IPS DF 19.7 (cell line): ENCODE measurements at regions not wholly inside any gene's neighbourhood (a gene's known extent, or its start where the extent isn't known, plus 50 kb on each side); places are given as distances from the start of the nearest gene placed in this dataset.
A peak's percentile ranks its signal among the peaks of the same experiment; 100 is the strongest.
"Not testable (repeated sequence)": the region's sequence is repeated elsewhere in the genome, so short reads cannot be mapped to it uniquely, and the experiment has no call there.

Experiments
- DNase-seq: peaks from one replicate; pipeline ENCODE4 v3.0.0-alpha.2; 2013; ENCODE audit warnings: low read depth, low spot score

DNA sequence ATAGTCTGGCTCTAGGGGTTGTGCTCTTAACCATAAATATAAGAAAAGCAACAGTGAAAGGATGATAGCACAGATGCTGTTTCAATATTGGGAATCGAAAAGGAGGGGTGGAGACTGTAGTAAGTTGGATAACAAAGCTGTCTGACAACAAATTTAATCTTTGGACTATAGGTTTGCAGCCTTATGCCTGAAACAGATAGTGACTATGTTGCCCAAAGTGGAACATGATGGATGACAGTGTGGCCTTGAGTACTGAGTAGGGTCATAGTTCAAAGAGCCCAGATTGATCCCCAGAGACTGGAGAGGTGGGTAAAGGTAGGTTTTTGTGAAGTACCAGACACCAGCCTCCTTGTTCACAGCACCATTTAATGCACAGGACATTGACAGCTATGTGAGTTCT lies 144.0 kb upstream of the PALMD start:
- no peak for DNase-seq

DNA sequence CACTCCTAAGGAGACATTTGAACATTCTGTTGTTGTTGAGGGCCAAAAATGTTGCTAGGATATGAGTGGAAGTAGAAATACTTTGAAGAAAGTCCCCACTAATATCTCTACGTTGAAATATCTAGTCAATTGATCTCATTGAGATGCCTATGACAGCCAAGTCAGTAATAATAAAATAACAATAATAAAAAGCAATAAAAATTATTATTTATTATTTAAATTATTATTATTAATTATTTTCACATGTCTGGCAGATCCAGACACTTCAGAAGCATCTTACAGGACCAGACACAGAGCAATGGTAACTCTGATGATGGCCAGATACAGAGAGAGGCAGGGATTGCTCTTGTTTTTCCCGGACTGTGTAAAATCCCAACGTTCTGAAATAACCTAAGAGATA lies 143.5 kb upstream of the PALMD start:
- no peak for DNase-seq

DNA sequence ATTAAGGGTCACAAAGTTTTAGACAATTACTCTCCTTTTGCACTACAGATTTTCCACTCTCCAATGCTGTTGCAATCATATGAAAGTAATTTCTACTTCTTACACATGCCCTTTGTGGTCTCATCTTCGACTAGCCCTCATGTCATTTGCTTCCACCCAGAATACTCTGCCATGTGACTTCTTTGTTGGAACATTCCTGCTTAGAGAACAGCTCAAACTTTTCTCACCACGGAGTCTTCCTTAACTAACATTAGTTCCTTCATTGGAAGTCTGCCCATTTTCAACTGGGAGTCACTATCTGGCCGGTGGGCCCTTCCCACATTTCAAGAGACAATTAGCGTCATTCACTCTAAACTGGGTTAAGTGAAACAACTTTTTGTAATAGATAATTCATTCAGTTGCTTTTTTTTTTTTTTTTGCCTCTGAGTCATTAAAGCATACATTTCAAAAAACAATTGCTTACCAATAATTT lies 142.6 kb upstream of the PALMD start:
- no peak for DNase-seq

DNA sequence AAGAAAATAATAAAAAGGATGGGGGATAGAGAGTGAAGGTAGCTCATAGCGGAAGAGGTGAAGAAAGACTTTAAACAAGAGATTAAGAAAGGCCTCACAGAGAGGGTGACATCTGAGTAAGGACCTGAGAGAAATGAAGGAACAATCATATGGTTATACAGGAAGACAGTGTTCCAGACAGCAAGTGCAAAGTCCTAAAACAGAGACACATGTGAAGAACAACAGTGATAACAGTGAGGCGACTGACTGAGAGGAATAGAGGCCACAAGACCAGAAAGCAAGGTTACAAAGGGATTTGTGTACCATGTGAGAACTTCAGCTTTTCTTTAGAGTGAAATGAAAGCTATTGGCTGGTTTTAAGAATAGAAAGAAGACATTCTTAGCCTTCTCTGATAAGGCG lies 141.6 kb upstream of the PALMD start:
- DNase-seq = no peak

DNA sequence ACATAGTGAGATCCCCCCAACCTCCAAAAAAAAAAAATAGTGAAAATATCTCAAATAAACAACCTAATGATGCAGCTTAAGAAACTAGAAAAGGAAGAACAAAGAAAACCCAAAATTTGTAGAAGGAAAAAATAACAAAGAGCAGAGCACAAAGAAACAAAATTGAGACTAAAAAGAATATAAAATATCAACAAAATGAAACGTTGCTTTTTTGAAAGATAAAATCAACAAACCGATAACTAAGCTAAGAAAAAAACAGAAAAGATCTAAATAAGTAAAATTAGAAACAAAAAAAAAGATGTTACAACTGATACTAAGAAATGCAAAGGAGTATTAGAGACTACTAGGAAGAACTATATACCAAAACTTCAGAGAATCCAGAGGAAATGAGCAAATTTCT lies 139.3 kb upstream of the PALMD start:
- no peak for DNase-seq

DNA sequence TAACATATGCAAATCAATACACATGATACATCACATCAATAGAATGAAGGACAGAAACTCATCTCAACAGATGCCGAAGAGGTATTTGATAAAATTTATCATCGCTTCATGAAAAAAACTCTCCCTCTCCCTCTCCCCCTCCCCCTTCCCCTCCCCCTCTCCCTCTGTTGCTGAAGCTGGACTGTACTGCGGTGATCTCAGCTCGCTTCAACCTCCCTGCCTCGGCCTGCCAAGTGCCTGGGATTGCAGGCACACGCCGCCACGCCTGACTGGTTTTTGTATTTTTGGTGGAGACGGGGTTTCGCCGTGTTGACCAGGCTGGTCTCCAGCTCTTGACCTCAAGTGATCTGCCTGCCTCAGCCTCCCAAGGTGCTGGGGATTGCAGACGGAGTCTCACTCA lies 138.5 kb upstream of the PALMD start:
- not testable (repeated sequence) for DNase-seq

DNA sequence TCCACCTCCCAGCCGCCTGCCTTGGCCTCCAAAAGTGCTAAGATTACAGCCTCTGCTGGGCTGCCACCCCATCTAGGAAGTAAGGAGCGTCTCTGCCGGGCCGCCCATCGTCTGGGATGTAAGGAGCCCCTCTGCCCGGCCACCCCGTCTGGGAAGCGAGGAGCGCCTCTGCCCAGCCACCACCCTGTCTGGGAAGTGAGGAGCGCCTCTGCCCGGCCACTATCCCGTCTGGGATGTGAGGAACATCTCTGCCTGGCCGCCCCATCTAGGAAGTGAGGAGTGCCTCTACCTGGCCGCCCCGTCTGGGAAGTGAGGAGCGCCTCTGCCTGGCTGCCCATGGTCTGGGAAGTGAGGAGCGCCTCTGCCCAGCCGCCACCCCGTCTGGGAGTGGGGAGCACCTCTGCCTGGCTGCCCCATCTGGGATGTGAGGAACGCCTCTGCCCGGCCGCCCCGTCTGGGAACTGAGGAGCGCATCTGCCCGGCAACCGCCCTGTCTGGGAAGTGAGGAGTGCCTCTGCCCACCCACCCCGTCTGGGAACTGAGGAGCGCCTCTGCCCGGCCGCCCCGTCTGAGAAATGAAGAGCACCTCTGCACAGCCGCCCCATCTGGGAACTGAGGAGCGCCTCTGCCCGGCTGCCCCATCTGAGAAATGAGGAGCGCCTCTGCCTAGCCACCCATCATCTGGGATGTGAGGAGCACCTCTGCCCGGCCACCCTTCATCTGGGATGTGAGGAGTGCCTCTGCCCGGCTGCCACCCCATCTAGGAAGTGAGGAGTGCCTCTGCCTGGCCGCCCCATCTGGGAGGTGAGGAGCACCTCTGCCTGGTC lies 137.8 kb upstream of the PALMD start:
- no peak for DNase-seq

DNA sequence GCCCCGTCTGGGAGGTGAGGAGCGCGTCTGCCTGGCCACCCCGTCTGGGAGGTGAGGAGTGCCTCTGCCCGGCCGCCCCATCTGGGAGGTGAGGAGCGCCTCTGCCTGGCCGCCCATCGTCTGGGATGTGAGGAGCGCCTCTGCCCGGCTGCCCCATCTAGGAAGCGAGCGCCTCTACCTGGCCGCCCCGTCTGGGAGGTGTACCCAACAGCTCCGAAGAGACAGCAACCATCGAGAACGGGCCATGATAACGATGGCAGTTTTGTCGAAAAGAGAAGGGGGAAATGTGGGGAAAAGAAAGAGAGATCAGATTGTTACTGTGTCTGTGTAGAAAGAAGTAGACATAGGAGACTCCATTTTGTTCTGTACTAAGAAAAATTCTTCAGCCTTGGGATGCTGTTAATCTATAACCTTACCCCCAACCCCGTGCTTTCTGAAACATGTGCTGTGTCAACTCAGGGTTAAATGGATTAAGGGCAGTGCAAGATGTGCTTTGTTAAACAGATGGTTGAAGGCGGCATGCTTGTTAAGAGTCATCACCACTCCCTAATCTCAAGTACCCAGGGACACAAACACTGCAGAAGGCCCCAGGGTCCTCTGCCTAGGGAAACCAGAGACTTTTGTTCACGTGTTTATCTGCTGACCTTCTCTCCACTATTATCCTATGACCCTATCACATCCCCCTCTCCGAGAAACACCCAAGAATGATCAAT lies 137.0 kb upstream of the PALMD start:
- not testable (repeated sequence) for DNase-seq

DNA sequence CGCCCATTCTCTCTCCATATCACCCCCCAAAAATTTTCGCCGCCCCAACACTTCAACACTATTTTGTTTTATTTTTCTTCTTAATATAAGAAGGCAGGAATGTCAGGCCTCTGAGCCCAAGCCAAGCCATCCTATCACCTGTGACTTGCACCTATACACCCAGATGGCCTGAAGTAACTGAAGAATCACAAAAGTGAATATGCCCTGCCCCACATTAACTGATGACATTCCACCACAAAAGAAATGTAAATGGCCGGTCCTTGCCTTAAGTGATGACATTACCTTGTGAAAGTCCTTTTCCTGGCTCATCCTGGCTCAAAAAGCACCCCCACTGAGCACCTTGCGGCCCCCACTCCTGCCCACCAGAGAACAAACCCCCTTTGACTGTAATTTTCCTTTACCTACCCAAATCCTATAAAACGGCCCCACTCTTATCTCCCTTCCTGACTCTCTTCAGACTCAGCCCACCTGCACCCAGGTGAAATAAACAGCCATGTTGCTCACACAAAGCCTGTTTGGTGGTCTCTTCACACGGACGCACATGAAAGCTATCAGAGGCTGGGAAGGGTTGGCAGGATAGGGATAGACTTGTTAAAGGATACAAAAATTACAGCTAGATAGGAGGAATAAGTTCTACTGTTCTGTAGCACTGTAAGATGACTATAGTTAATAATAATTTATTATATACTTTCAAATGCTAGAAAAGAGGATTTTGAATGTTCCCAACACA lies 130.9 kb upstream of the PALMD start:
- peak; percentile 12 for DNase-seq

DNA sequence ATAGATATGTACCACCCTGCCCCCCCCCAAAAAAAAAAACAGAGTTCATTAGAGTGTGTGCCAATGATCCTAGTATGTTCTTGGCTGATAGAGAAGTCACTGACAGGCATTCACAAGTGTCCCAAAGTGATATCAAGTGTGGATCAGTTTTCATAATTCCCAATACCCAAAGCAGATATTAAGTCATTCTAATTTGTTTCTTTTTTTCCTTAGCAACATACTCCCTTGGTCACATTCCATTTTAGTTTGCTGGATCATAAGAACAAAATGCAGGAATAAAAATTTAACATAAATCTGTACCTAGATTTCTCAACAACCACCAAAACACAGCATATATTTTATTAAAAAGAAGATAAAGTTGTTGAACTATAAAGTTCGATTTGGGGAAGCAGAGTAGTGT lies 129.8 kb upstream of the PALMD start:
- no peak for DNase-seq

DNA sequence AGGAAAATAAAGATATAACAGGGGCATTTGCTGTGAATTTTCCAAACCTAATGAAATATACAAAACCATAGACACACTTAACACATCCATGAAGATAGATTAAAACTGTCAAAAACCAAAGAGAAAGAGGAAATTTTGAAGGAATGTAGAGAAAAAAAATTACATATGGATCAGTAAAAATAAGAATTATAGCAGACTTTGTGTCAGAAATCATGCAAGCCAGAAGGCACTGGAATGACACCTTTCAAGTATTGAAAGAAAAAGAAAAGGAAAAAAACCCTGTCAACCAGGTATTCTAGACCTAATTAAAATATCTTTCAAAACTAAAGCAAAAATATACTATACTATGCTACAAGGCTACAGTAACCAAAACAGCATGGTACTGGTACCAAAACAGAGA lies 125.8 kb upstream of the PALMD start:
- DNase-seq = no peak

DNA sequence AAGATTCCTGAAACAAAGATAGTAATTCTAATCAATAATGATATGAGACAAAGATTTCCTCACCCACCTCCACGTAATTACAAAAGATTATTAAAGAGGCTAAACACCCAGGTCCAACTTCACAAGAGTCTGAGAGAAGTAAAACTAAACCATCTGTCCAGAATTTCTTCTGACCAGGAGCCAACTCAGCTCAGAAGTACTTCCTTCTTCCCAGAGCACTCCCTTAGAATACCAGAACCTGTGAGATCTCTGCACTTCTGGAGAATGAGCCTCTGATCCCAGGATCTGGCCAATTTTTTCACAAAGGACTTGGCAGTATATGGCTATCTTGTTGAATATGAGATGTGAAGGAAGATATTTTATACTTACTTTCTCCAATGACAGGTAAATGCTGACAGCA lies 120.6 kb upstream of the PALMD start:
- no peak for DNase-seq

DNA sequence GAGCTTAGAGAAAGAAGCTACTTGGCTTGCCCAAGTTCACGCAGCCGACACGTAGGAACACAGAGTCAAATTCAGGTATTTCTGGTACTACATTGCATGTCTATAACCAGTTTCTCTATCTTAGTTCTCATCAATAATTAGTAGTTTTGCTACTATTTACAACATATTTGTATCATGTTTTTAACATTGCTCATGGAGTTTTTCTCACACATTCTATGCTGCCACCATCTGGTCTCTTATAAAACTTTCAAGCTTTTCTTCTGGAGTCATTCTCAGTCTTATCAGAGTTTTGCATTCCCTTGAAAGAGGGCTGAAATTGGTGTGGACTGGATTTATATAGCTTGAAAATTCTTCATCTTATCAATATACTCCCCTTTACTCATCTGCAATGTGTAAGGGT lies 118.8 kb upstream of the PALMD start:
- no peak for DNase-seq

DNA sequence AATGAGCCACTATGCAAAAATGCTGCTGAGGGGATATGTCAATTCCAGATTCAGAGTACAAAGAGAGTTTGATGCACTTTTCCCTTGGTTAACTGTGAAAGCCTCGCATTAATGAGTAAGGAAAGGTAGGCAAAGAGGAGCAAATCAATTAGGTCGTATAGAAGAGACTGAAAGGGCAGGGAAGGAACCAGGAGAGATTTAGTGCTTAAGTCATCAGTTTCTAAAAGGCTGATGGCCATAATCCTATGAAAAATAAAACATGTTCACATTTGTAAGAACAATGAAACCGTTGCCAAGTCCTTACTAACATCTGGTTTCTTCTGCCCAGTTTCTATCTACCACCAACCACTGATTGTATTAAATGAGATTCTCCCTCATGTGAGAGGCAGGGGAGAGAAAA lies 118.4 kb upstream of the PALMD start:
- no peak for DNase-seq

DNA sequence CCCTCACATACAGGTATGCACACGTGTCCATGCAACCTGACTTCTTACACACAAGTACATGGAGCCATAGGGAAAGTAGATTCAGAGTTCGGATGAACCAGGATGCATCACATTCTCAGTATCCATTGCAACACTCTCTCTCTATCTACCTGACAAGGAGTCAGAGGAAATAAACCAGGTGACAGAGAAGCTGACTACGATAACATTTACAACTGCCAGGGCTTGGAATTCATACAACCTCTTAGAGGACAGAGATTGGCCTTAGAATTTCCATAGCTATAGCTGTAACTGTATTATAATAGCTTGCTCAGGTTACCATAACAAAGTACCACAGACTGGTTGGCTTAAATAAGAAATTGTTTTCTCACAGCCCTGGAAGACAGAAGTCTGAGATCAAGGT lies 116.9 kb upstream of the PALMD start:
- no peak for DNase-seq

DNA sequence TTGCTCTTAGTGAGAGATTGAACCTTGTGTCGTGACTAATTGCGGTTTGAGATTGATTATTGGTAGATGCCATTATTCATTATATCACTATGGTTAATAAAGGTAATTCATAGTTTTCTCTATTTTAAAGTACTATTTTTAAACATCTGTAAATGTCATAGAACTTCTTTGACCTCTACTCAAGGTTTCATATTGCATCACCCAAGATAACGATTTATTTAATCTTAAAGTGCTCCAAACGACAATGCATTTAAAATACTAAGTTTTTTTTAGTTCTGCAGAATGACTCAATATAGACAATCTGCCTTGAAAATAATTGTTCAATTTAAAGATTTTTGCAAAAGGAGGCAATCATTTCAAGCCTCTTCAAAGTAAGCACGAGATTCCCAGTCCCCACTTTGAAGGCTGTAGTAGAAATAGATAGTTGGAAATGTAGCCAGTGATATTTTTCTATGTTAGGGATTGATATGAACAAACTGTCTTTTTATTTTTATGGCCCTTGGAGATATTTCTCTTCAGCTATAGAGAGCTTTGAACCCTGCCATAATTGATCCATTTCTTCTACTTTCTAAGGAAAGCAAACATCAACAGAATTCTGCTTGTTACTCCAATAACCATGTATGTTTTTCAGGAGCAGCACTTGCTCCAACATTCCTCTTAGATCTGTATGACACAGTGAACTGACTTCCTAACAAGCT lies 114.2 kb upstream of the PALMD start:
- no peak for DNase-seq

DNA sequence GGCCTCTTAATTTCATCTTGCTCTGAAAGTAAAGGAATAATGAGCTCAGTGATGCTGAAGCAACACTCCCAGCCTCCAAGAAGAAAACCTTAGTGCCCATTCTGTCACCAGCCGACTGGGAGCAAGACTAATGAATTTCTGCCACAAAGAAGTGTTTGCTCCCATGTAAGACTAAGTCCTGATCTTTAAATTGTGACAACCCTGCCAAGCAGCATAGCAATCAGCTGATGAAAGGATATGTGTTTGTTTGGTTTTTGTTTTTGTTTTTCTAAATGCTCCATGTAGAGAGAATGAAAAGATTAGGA lies 113.7 kb upstream of the PALMD start:
- no peak for DNase-seq

DNA sequence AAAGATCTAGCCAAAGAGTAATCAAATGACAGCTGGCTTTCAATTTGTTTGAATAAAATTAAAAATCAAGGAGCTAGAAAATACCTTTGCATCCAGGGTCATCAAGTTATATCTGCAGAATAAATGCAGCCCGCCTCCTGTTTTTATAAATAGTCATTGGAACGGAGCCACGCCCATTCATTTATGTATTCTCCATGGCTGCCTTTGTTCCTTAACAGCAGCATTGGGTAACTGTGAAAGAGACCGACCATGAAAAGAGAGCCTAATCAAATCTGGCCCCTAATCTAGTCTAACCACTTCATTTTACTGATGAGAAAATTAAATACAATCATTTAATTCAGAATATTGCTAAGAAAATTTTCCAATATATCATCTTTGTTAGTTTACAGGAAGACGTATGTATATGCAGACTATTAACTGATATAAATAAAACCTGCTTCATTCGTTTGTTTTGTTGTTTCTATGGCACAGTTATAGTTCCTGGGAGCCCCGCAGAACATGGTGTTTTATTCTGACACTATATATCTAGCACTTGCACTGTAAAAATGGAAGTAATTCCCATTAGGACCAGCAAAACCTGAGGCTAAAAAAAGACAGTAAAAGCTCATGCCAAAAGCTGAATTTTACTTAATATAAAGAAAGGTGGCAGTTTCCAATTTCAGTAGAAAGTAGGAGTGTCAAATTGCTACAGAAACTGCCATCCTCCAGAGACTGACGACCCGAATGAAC lies 111.8 kb upstream of the PALMD start:
- no peak for DNase-seq

DNA sequence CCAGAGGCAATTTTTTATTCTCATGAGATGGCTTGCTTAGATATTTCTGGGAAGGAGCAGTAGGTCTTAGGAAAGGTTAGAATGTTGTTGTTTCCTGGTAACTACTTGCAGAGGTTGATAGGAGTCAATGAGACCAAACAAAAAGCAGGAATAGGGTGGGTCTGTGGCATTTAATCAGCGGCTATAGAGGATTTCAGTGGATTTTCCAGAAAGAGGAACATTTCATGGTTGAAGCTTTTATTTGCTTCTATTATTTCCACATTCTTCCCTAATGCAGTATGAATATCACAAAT lies 111.3 kb upstream of the PALMD start:
- DNase-seq = no peak

DNA sequence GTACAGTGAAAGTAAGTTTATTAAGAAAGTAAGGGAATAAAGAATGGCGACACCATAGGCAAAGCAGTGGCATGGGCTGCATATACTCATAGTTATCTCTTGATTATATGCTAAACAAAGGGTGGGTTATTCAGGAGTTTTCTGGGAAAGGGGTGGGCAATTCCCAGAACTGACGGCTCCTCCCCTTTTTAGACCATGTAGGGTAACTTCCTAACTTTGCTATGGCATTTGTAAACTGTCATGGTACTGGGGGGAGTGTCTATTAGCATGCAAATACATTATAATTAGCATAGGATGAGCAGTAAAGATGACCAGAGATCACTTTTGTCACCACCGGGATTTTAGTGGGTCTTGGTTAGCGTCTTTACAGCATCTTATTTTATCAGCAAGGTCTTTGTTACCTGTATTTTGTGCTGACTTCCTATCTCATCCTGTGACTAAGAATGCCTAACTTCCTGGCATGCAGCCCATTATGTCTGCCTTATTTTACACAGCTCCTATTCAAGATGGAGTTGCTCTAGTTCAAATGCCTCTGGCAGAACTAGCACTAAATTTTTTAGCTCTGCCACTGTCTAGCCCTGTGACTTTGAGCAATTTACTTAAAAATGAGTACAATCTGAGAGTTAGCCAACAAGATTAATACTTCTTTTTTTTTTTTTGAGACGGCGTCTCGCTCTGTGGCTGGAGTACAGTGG lies 110.3 kb upstream of the PALMD start:
- DNase-seq = no peak
